ENCODE measurements at regions not wholly inside any gene's neighbourhood (a gene's known extent, or its start where the extent isn't known, plus 50 kb on each side); places are given as distances from the start of the nearest gene placed in this dataset.

- peaks cover 27% of the 10 kb centered on the region for H3K4me1 Mint-ChIP-seq
- ATAC-seq, result no peak
Observed at GRCh38 chr13:29940715-29941114, 90.3 kb upstream of the UBL3 start.

GRCh38 chr13:29939158-29939557, 88.7 kb upstream of the UBL3 start:
- peaks cover 40% of the 10 kb centered on the region for H3K4me1 Mint-ChIP-seq
- no peak for ATAC-seq
- peaks cover 4% of the 10 kb centered on the region for H3K36me3 Mint-ChIP-seq
- no peak overlapping the region for H3K4me3 Mint-ChIP-seq
- DNase-seq (ENCODE audit: low spot score in 2 of 2), result no peak
- H3K27ac Mint-ChIP-seq, result no peak overlapping the region
- no peaks in the 10 kb centered on the region for H3K9me3 Mint-ChIP-seq

More at GRCh38 chr13:29940715-29941114, 90.3 kb upstream of the UBL3 start:
- H3K36me3 Mint-ChIP-seq, result peaks cover 4% of the 10 kb centered on the region
- H3K27ac Mint-ChIP-seq, result no peak overlapping the region
- no peaks in the 10 kb centered on the region for H3K9me3 Mint-ChIP-seq
- DNase-seq (ENCODE audit: low spot score in 2 of 2), result no peak
- H3K4me3 Mint-ChIP-seq, result no peak overlapping the region

GRCh38 chr13:29937841-29938240, 87.4 kb upstream of the UBL3 start:
- Mint-ChIP-seq H3K36me3 (peaks cover 4% of the 10 kb centered on the region), H3K4me3 (no peak overlapping the region), H3K4me1 (peaks cover 40% of the 10 kb centered on the region), H3K9me3 (no peaks in the 10 kb centered on the region), H3K27ac (peak overlapping the region; percentile 94)
- DNase-seq (ENCODE audit: low spot score in 2 of 2) (no peak), ATAC-seq (no peak)

- Mint-ChIP-seq H3K27ac (peak overlapping the region; percentile 94), H3K9me3 (no peaks in the 10 kb centered on the region), H3K4me3 (peak overlapping the region; percentile 79), H3K4me1 (peaks cover 40% of the 10 kb centered on the region), H3K36me3 (peaks cover 4% of the 10 kb centered on the region)
- DNase-seq (ENCODE audit: low spot score in 2 of 2), result no peak
- ATAC-seq, result no peak
Observed at GRCh38 chr13:29937379-29937778, 87.0 kb upstream of the UBL3 start.

- ATAC-seq, result no peak
- Mint-ChIP-seq H3K27ac (peak overlapping the region; percentile 94), H3K9me3 (no peaks in the 10 kb centered on the region), H3K4me3 (peak overlapping the region; percentile 79), H3K4me1 (peaks cover 40% of the 10 kb centered on the region), H3K36me3 (peaks cover 4% of the 10 kb centered on the region)
- DNase-seq (ENCODE audit: low spot score in 2 of 2), result no peak
Observed at GRCh38 chr13:29936956-29937355, 86.5 kb upstream of the UBL3 start.

GRCh38 chr13:29936051-29936813, 85.8 kb upstream of the UBL3 start:
- DNase-seq (ENCODE audit: low spot score in 2 of 2) (no peak), ATAC-seq (no peak)
- Mint-ChIP-seq H3K4me1 (peaks cover 40% of the 10 kb centered on the region), H3K4me3 (peak overlapping the region; percentile 79), H3K27ac (peak overlapping the region; percentile 94), H3K36me3 (peaks cover 4% of the 10 kb centered on the region), H3K9me3 (no peaks in the 10 kb centered on the region)

GRCh38 chr13:29935309-29935981, 85.0 kb upstream of the UBL3 start:
- H3K4me3 Mint-ChIP-seq, result peak overlapping the region; percentile 79
- DNase-seq (ENCODE audit: low spot score in 2 of 2), result peak; percentile 58 to 86
- H3K27ac Mint-ChIP-seq, result peak overlapping the region; percentile 94
- H3K4me1 Mint-ChIP-seq, result peaks cover 40% of the 10 kb centered on the region
- H3K36me3 Mint-ChIP-seq, result peaks cover 4% of the 10 kb centered on the region
- ATAC-seq, result peak; percentile 97
- H3K9me3 Mint-ChIP-seq, result no peaks in the 10 kb centered on the region

GRCh38 chr13:29934531-29935308, 84.3 kb upstream of the UBL3 start:
- Mint-ChIP-seq H3K27ac (peak overlapping the region; percentile 26), H3K4me3 (peak overlapping the region; percentile 79), H3K4me1 (peaks cover 40% of the 10 kb centered on the region), H3K36me3 (peaks cover 4% of the 10 kb centered on the region), H3K9me3 (no peaks in the 10 kb centered on the region)
- ATAC-seq, result peak; percentile 40
- peak in 1 of 2 donors; percentile 62 for DNase-seq (ENCODE audit: low spot score in 2 of 2)

GRCh38 chr13:29933401-29933800, 83.0 kb upstream of the UBL3 start:
- H3K9me3 Mint-ChIP-seq, result no peaks in the 10 kb centered on the region
- ATAC-seq, result no peak
- peaks cover 4% of the 10 kb centered on the region for H3K36me3 Mint-ChIP-seq
- no peak overlapping the region for H3K27ac Mint-ChIP-seq
- no peak overlapping the region for H3K4me3 Mint-ChIP-seq
- DNase-seq (ENCODE audit: low spot score in 2 of 2), result no peak
- peaks cover 39% of the 10 kb centered on the region for H3K4me1 Mint-ChIP-seq

- Mint-ChIP-seq H3K4me1 (peaks cover 23% of the 10 kb centered on the region), H3K9me3 (no peaks in the 10 kb centered on the region), H3K36me3 (no peaks in the 10 kb centered on the region), H3K4me3 (no peak overlapping the region), H3K27ac (no peak overlapping the region)
- ATAC-seq (no peak), DNase-seq (ENCODE audit: low spot score in 2 of 2) (no peak)
Observed at GRCh38 chr13:29931696-29932095, 81.3 kb upstream of the UBL3 start.

GRCh38 chr13:29929062-29929847, 78.8 kb upstream of the UBL3 start:
- Mint-ChIP-seq H3K36me3 (peaks cover 3% of the 10 kb centered on the region), H3K27ac (no peak overlapping the region), H3K4me3 (no peak overlapping the region), H3K4me1 (peaks cover 19% of the 10 kb centered on the region), H3K9me3 (no peaks in the 10 kb centered on the region)
- ATAC-seq, result no peak
- no peak for DNase-seq (ENCODE audit: low spot score in 2 of 2)

GRCh38 chr13:29926098-29926476, 75.7 kb upstream of the UBL3 start:
- peak overlapping the region; percentile 11 for H3K27ac Mint-ChIP-seq
- H3K36me3 Mint-ChIP-seq, result peaks cover 5% of the 10 kb centered on the region
- DNase-seq (ENCODE audit: low spot score in 2 of 2), result no peak

GRCh38 chr13:29925457-29926097, 75.2 kb upstream of the UBL3 start:
- Mint-ChIP-seq H3K27ac (peak overlapping the region; percentile 11), H3K36me3 (peaks cover 5% of the 10 kb centered on the region), H3K4me1 (peaks cover 32% of the 10 kb centered on the region), H3K4me3 (no peak overlapping the region), H3K9me3 (no peaks in the 10 kb centered on the region)
- ATAC-seq, result no peak
- DNase-seq (ENCODE audit: low spot score in 2 of 2), result no peak

More at GRCh38 chr13:29926098-29926476, 75.7 kb upstream of the UBL3 start:
- peaks cover 32% of the 10 kb centered on the region for H3K4me1 Mint-ChIP-seq
- no peak for ATAC-seq
- no peak overlapping the region for H3K4me3 Mint-ChIP-seq
- no peaks in the 10 kb centered on the region for H3K9me3 Mint-ChIP-seq

GRCh38 chr13:29924482-29925350, 74.3 kb upstream of the UBL3 start:
- peak overlapping the region; percentile 21 for H3K27ac Mint-ChIP-seq
- DNase-seq (ENCODE audit: low spot score in 2 of 2) (no peak), ATAC-seq (no peak)
- H3K9me3 Mint-ChIP-seq, result no peaks in the 10 kb centered on the region
- peaks cover 32% of the 10 kb centered on the region for H3K4me1 Mint-ChIP-seq
- H3K4me3 Mint-ChIP-seq, result no peak overlapping the region
- H3K36me3 Mint-ChIP-seq, result peaks cover 5% of the 10 kb centered on the region

All from stimulated activated effector memory CD8-positive, alpha-beta T cell treated with anti-CD3 and anti-CD28 coated beads, Interleukin-12 subunit alpha, Interleukin-12 subunit beta, amount 100 ng/mL, for 72 hours (primary cell).